ENCODE measurements at regions not wholly inside any gene's neighbourhood (a gene's known extent, or its start where the extent isn't known, plus 50 kb on each side); places are given as distances from the start of the nearest gene placed in this dataset.

DNA sequence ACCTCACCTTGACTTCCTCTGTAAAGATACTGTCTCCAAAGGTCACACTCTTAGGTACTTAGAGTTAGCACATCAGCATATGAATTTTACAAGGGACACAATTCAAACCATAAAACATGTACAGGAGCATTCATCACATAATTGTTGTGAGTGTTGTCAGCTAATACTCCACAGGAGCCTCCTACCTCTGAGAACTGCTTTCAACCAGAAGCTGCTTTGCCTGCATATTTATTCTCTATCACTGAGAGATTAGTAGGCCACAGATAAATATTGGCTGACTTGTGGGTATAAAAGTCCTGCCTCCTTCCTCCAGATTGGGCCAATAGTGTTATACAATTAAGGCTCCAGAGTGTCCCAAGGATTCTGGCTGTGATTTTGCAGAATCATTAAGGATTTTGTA, 1207.0 kb downstream of the XPNPEP1 start:
- TF ChIP-seq, protein P1, sequence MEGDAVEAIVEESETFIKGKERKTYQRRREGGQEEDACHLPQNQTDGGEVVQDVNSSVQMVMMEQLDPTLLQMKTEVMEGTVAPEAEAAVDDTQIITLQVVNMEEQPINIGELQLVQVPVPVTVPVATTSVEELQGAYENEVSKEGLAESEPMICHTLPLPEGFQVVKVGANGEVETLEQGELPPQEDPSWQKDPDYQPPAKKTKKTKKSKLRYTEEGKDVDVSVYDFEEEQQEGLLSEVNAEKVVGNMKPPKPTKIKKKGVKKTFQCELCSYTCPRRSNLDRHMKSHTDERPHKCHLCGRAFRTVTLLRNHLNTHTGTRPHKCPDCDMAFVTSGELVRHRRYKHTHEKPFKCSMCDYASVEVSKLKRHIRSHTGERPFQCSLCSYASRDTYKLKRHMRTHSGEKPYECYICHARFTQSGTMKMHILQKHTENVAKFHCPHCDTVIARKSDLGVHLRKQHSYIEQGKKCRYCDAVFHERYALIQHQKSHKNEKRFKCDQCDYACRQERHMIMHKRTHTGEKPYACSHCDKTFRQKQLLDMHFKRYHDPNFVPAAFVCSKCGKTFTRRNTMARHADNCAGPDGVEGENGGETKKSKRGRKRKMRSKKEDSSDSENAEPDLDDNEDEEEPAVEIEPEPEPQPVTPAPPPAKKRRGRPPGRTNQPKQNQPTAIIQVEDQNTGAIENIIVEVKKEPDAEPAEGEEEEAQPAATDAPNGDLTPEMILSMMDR (conservative IDR thresholded peaks at IDR 0.05; ENCODE audit: low read depth in 2 of 2): no peak
- TF ChIP-seq EZH2phosphoT487 (IDR thresholded peaks at IDR 0.05; ENCODE audit: unreplicated experiment) (no peak), EZH2 (IDR thresholded peaks at IDR 0.05; ENCODE audit: low read depth, unreplicated experiment) (no peak), POLR2AphosphoS5 (IDR thresholded peaks at IDR 0.05; ENCODE audit: low read depth) (no peak), ZNF331 (CRISPR knock-in tag; IDR thresholded peaks at IDR 0.05; ENCODE audit: low read depth) (no peak), JUNB (IDR thresholded peaks at IDR 0.05; ENCODE audit: unreplicated experiment) (no peak)

All from GM23338 (cell line).